Vagina (tissue), 2 donors: ENCODE measurements at regions not wholly inside any gene's neighbourhood (a gene's known extent, or its start where the extent isn't known, plus 50 kb on each side); places are given as distances from the start of the nearest gene placed in this dataset.

Experiments
- POLR2A ChIP-seq, 2 donors: fragments of 450-650 bp; IDR thresholded peaks; one replicate each; pipeline ENCODE4 v1.6.1; 2017; ENCODE audit warnings: antibody characterized with exemption in 2 of 2, mild to moderate bottlenecking in 2 of 2, moderate library complexity in 2 of 2
- TF ChIP-seq, protein P1 (sequence below), 3 experiments: fragments of 450-650 bp in 2 of 3; fragments of 200-600 bp in 1 of 3; sonication (generic) in 1 of 3; IDR thresholded peaks; one replicate each; pipeline ENCODE4 v1.5.1; 2017 to 2019; ENCODE audit warnings: antibody characterized with exemption in 3 of 3, mild to moderate bottlenecking in 2 of 3, moderate library complexity in 2 of 3

DNA sequence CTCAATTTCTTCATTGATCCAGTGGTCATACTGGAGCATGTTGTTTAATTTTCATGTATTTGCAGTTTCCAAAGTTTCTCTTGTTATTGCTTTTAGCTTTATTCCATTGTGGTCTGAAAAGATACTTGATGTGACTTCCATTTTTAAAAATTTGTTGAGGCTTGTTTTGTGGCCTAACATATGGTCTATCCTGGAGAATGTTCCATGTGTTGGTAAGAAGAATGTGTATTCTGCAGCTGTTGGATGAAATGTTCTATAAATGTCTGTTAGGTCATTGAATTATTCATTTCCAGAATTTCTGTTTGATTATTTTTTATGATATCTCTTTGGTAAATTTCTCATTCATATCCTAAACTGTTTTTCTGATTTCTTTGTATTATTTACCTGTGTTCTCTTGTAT, 139.8 kb upstream of the THUMPD2 start:
- TF ChIP-seq, protein P1, sequence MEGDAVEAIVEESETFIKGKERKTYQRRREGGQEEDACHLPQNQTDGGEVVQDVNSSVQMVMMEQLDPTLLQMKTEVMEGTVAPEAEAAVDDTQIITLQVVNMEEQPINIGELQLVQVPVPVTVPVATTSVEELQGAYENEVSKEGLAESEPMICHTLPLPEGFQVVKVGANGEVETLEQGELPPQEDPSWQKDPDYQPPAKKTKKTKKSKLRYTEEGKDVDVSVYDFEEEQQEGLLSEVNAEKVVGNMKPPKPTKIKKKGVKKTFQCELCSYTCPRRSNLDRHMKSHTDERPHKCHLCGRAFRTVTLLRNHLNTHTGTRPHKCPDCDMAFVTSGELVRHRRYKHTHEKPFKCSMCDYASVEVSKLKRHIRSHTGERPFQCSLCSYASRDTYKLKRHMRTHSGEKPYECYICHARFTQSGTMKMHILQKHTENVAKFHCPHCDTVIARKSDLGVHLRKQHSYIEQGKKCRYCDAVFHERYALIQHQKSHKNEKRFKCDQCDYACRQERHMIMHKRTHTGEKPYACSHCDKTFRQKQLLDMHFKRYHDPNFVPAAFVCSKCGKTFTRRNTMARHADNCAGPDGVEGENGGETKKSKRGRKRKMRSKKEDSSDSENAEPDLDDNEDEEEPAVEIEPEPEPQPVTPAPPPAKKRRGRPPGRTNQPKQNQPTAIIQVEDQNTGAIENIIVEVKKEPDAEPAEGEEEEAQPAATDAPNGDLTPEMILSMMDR (IDR thresholded peaks at IDR 0.05): no peak
- TF ChIP-seq POLR2A (IDR thresholded peaks at IDR 0.05): no peak
